CD4-positive, alpha-beta T cell treated with Interferon gamma for 1 hour (primary cell): ENCODE measurements at regions not wholly inside any gene's neighbourhood (a gene's known extent, or its start where the extent isn't known, plus 50 kb on each side); places are given as distances from the start of the nearest gene placed in this dataset.

Experiments
- DNase-seq: peaks from one replicate; pipeline ENCODE4 v3.0.0-alpha.2; 2020

GRCh38 chr14:83379436-83379835 is 1845.8 kb upstream of the SEL1L start:
- no peak for DNase-seq

- DNase-seq, result no peak
Measured at GRCh38 chr14:83384253-83384652, 1850.6 kb upstream of the SEL1L start.

GRCh38 chr14:83395321-83395720 is 1861.7 kb upstream of the SEL1L start:
- no peak for DNase-seq

- no peak for DNase-seq
Measured at GRCh38 chr14:83416476-83416875, 1882.8 kb upstream of the SEL1L start.

- no peak for DNase-seq
Measured at GRCh38 chr14:83419420-83419819, 1885.8 kb upstream of the SEL1L start.

GRCh38 chr14:83421711-83422110 is 1888.1 kb upstream of the SEL1L start:
- DNase-seq, result no peak

- no peak for DNase-seq
Measured at GRCh38 chr14:83425138-83425537, 1891.5 kb upstream of the SEL1L start.

- DNase-seq, result no peak
Measured at GRCh38 chr14:83425706-83426105, 1892.1 kb upstream of the SEL1L start.

- DNase-seq, result no peak
Measured at GRCh38 chr14:83433618-83434017, 1900.0 kb upstream of the SEL1L start.

- no peak for DNase-seq
Measured at GRCh38 chr14:83441801-83442200, 1908.1 kb upstream of the SEL1L start.

GRCh38 chr14:83455561-83455960 is 1921.9 kb upstream of the SEL1L start:
- DNase-seq, result no peak

- no peak for DNase-seq
Measured at GRCh38 chr14:83461521-83461920, 1927.9 kb upstream of the SEL1L start.

- no peak for DNase-seq
Measured at GRCh38 chr14:83462759-83463158, 1929.1 kb upstream of the SEL1L start.

GRCh38 chr14:83463500-83464098 is 1929.9 kb upstream of the SEL1L start:
- no peak for DNase-seq

GRCh38 chr14:83467811-83468210 is 1934.2 kb upstream of the SEL1L start:
- DNase-seq, result no peak

- DNase-seq, result no peak
Measured at GRCh38 chr14:83470466-83470865, 1936.8 kb upstream of the SEL1L start.

GRCh38 chr14:83470959-83471695 is 1937.5 kb upstream of the SEL1L start:
- no peak for DNase-seq

- DNase-seq, result no peak
Measured at GRCh38 chr14:83473416-83474235, 1940.0 kb upstream of the SEL1L start.

- no peak for DNase-seq
Measured at GRCh38 chr14:83478741-83479140, 1945.1 kb upstream of the SEL1L start.

GRCh38 chr14:83483063-83483462 is 1949.4 kb upstream of the SEL1L start:
- DNase-seq, result no peak

- DNase-seq, result no peak
Measured at GRCh38 chr14:83485591-83485990, 1951.9 kb upstream of the SEL1L start.

- DNase-seq, result no peak
Measured at GRCh38 chr14:83491091-83491490, 1957.4 kb upstream of the SEL1L start.

- DNase-seq, result no peak
Measured at GRCh38 chr14:83520837-83521236, 1987.2 kb upstream of the SEL1L start.

- no peak for DNase-seq
Measured at GRCh38 chr14:83529531-83529930, 1995.9 kb upstream of the SEL1L start.
